ENCODE measurements at regions not wholly inside any gene's neighbourhood (a gene's known extent, or its start where the extent isn't known, plus 50 kb on each side); places are given as distances from the start of the nearest gene placed in this dataset.

GRCh38 chr21:16821588-16821987, 691.3 kb upstream of the CXADR start:
- Histone ChIP-seq H3K9ac (ENCODE audit: insufficient read depth in 1 of 2, low read length in 2 of 2) (no peak overlapping the region), H3K27ac (ENCODE audit: low read depth in 1 of 2, low read length in 1 of 2) (no peak overlapping the region), H3K9me3 (ENCODE audit: control insufficient read depth in 4 of 4, insufficient read depth in 3 of 4, low read length in 3 of 4) (no peaks in the 10 kb centered on the region), H3K4me3 (no peak overlapping the region), H3K27me3 (ENCODE audit: control insufficient read depth in 3 of 3, insufficient read depth in 3 of 3, low read length in 2 of 3) (no peaks in the 10 kb centered on the region), H3K36me3 (ENCODE audit: control insufficient read depth in 4 of 4, insufficient read depth in 4 of 4, low read length in 4 of 4) (no peaks in the 10 kb centered on the region), H3K4me1 (ENCODE audit: control insufficient read depth in 5 of 5, insufficient read depth in 5 of 5, low read length in 5 of 5) (no peaks in the 10 kb centered on the region)
- no peak for ATAC-seq (ENCODE audit: insufficient read depth, low FRiP score)
- WGBS, 2 donors: 89 to 91% methylated on average over 1 of the region's 1 CpG
- DNase-seq: no peak
- TF ChIP-seq CTCF (IDR thresholded peaks at IDR 0.05; ENCODE audit: control extremely low read depth, extremely low read depth): no peak

GRCh38 chr21:16829532-16829931, 683.3 kb upstream of the CXADR start:
- Histone ChIP-seq H3K4me1 (ENCODE audit: control insufficient read depth in 5 of 5, insufficient read depth in 5 of 5, low read length in 5 of 5) (no peaks in the 10 kb centered on the region), H3K27ac (ENCODE audit: low read depth in 1 of 2, low read length in 1 of 2) (no peak overlapping the region), H3K9ac (ENCODE audit: insufficient read depth in 1 of 2, low read length in 2 of 2) (no peak overlapping the region), H3K9me3 (ENCODE audit: control insufficient read depth in 4 of 4, insufficient read depth in 3 of 4, low read length in 3 of 4) (no peaks in the 10 kb centered on the region), H3K27me3 (ENCODE audit: control insufficient read depth in 3 of 3, insufficient read depth in 3 of 3, low read length in 2 of 3) (no peaks in the 10 kb centered on the region), H3K4me3 (no peak overlapping the region), H3K36me3 (ENCODE audit: control insufficient read depth in 4 of 4, insufficient read depth in 4 of 4, low read length in 4 of 4) (no peaks in the 10 kb centered on the region)
- TF ChIP-seq CTCF (IDR thresholded peaks at IDR 0.05; ENCODE audit: control extremely low read depth, extremely low read depth): no peak
- ATAC-seq (ENCODE audit: insufficient read depth, low FRiP score) (no peak), DNase-seq (no peak)
- WGBS, 2 donors: 68 to 82% methylated on average over 3 of the region's 3 CpGs

DNA sequence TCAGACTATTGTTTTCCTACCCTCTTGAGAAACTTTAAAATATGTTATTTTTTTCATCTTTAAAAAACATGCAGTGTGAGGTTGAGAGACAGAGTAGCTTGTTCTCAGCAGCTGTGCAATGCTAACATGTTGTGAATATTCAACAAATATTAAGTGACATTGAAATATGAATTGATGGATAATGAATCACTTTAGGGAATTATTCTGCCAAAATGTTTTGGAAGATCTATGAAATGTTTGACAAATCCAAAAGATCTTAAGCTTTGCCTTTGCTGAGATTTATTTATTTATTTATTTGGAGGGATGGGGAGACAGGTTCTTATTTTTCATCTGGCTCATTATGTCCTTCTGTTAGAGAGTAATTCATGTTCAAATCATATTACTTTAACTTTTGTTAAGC, 680.1 kb upstream of the CXADR start:
- DNase-seq: no peak
- H3K4me3 ChIP-seq: no peak overlapping the region
- no peak for ATAC-seq (ENCODE audit: insufficient read depth, low FRiP score)
- H3K4me1 ChIP-seq (ENCODE audit: control insufficient read depth in 5 of 5, insufficient read depth in 5 of 5, low read length in 5 of 5): peaks cover 0 to 12% (median 8%) of the 10 kb centered on the region in 5 donors
- no peaks in the 10 kb centered on the region for H3K9me3 ChIP-seq (ENCODE audit: control insufficient read depth in 4 of 4, insufficient read depth in 3 of 4, low read length in 3 of 4)
- H3K9ac ChIP-seq (ENCODE audit: insufficient read depth in 1 of 2, low read length in 2 of 2): no peak overlapping the region
- H3K36me3 ChIP-seq (ENCODE audit: control insufficient read depth in 4 of 4, insufficient read depth in 4 of 4, low read length in 4 of 4): no peaks in the 10 kb centered on the region
- H3K27ac ChIP-seq (ENCODE audit: low read depth in 1 of 2, low read length in 1 of 2): no peak overlapping the region
- no peaks in the 10 kb centered on the region for H3K27me3 ChIP-seq (ENCODE audit: control insufficient read depth in 3 of 3, insufficient read depth in 3 of 3, low read length in 2 of 3)
- no peak for TF ChIP-seq CTCF (IDR thresholded peaks at IDR 0.05; ENCODE audit: control extremely low read depth, extremely low read depth)

- no peaks in the 10 kb centered on the region for H3K36me3 ChIP-seq (ENCODE audit: control insufficient read depth in 4 of 4, insufficient read depth in 4 of 4, low read length in 4 of 4)
- TF ChIP-seq CTCF (IDR thresholded peaks at IDR 0.05; ENCODE audit: control extremely low read depth, extremely low read depth): no peak
- no peak overlapping the region for H3K9ac ChIP-seq (ENCODE audit: insufficient read depth in 1 of 2, low read length in 2 of 2)
- no peak overlapping the region for H3K4me3 ChIP-seq
- H3K4me1 ChIP-seq (ENCODE audit: control insufficient read depth in 5 of 5, insufficient read depth in 5 of 5, low read length in 5 of 5): peaks cover 0 to 23% (median 8%) of the 10 kb centered on the region in 5 donors
- ATAC-seq (ENCODE audit: insufficient read depth, low FRiP score): no peak
- H3K9me3 ChIP-seq (ENCODE audit: control insufficient read depth in 4 of 4, insufficient read depth in 3 of 4, low read length in 3 of 4): no peaks in the 10 kb centered on the region
- H3K27ac ChIP-seq (ENCODE audit: low read depth in 1 of 2, low read length in 1 of 2): no peak overlapping the region
- DNase-seq: no peak
- 94 to 97% methylated on average over 1 of the region's 1 CpG for WGBS, 2 donors
- no peaks in the 10 kb centered on the region for H3K27me3 ChIP-seq (ENCODE audit: control insufficient read depth in 3 of 3, insufficient read depth in 3 of 3, low read length in 2 of 3)
Observed at GRCh38 chr21:16834791-16835190, 678.1 kb upstream of the CXADR start.

All from lung (tissue), 11 donors.